ENCODE measurements at regions not wholly inside any gene's neighbourhood (a gene's known extent, or its start where the extent isn't known, plus 50 kb on each side); places are given as distances from the start of the nearest gene placed in this dataset.
A peak's percentile ranks its signal among the peaks of the same experiment; 100 is the strongest.

GRCh38 chr12:5195691-5196090, 152.0 kb downstream of the KCNA5 start:
- no peak for DNase-seq (ENCODE audit: low read depth)

- peak; percentile 90 for DNase-seq (ENCODE audit: low read depth)
Measured at GRCh38 chr12:5197131-5197530, 153.5 kb downstream of the KCNA5 start.

- DNase-seq (ENCODE audit: low read depth), result no peak
Measured at GRCh38 chr12:5197656-5198055, 154.0 kb downstream of the KCNA5 start.

- DNase-seq (ENCODE audit: low read depth), result no peak
Measured at GRCh38 chr12:5200278-5201087, 156.8 kb downstream of the KCNA5 start.

- no peak for DNase-seq (ENCODE audit: low read depth)
Measured at GRCh38 chr12:5201554-5202218, 158.0 kb downstream of the KCNA5 start.

- DNase-seq (ENCODE audit: low read depth), result no peak
Measured at GRCh38 chr12:5203274-5203673, 159.6 kb downstream of the KCNA5 start.

GRCh38 chr12:5203720-5204119, 160.0 kb downstream of the KCNA5 start:
- DNase-seq (ENCODE audit: low read depth), result no peak

- DNase-seq (ENCODE audit: low read depth), result no peak
Measured at GRCh38 chr12:5204271-5204670, 160.6 kb downstream of the KCNA5 start.

- DNase-seq (ENCODE audit: low read depth), result no peak
Measured at GRCh38 chr12:5204831-5205230, 161.2 kb downstream of the KCNA5 start.

- no peak for DNase-seq (ENCODE audit: low read depth)
Measured at GRCh38 chr12:5206401-5207175, 162.9 kb downstream of the KCNA5 start.

- no peak for DNase-seq (ENCODE audit: low read depth)
Measured at GRCh38 chr12:5210179-5210922, 166.7 kb downstream of the KCNA5 start.

GRCh38 chr12:5210923-5211290, 167.2 kb downstream of the KCNA5 start:
- DNase-seq (ENCODE audit: low read depth), result no peak

GRCh38 chr12:5213336-5213735, 169.7 kb downstream of the KCNA5 start:
- no peak for DNase-seq (ENCODE audit: low read depth)

- DNase-seq (ENCODE audit: low read depth), result no peak
Measured at GRCh38 chr12:5213990-5214389, 170.3 kb downstream of the KCNA5 start.

GRCh38 chr12:5217936-5218335, 174.3 kb downstream of the KCNA5 start:
- no peak for DNase-seq (ENCODE audit: low read depth)

- DNase-seq (ENCODE audit: low read depth), result no peak
Measured at GRCh38 chr12:5220099-5220498, 176.4 kb downstream of the KCNA5 start.

- no peak for DNase-seq (ENCODE audit: low read depth)
Measured at GRCh38 chr12:5220835-5221234, 177.2 kb downstream of the KCNA5 start.

- DNase-seq (ENCODE audit: low read depth), result no peak
Measured at GRCh38 chr12:5222011-5222461, 178.4 kb downstream of the KCNA5 start.

GRCh38 chr12:5222729-5223128, 179.1 kb downstream of the KCNA5 start:
- no peak for DNase-seq (ENCODE audit: low read depth)

- DNase-seq (ENCODE audit: low read depth), result no peak
Measured at GRCh38 chr12:5223881-5224280, 180.2 kb downstream of the KCNA5 start.

- no peak for DNase-seq (ENCODE audit: low read depth)
Measured at GRCh38 chr12:5226581-5226980, 182.9 kb downstream of the KCNA5 start.

All from renal cortical epithelial cell (primary cell).